ENCODE measurements at regions not wholly inside any gene's neighbourhood (a gene's known extent, or its start where the extent isn't known, plus 50 kb on each side); places are given as distances from the start of the nearest gene placed in this dataset.

- no peak overlapping the region for H3K4me3 Mint-ChIP-seq
- H3K36me3 Mint-ChIP-seq, result no peaks in the 10 kb centered on the region
- H3K4me1 Mint-ChIP-seq (ENCODE audit: unreplicated experiment), result no peaks in the 10 kb centered on the region
- H3K27me3 Mint-ChIP-seq, result peaks cover 3% of the 10 kb centered on the region
- DNase-seq (ENCODE audit: extremely low spot score, unreplicated experiment), result no peak
- TF ChIP-seq CTCF (conservative IDR thresholded peaks at IDR 0.05), result no peak
- no peaks in the 10 kb centered on the region for H3K9me3 Mint-ChIP-seq
- H3K27ac Mint-ChIP-seq, result no peak overlapping the region
Measured at GRCh38 chr11:86180851-86181250, 63.7 kb upstream of the EED start.

GRCh38 chr11:86180423-86180822 is 64.1 kb upstream of the EED start:
- no peak for TF ChIP-seq CTCF (conservative IDR thresholded peaks at IDR 0.05)
- no peaks in the 10 kb centered on the region for H3K9me3 Mint-ChIP-seq
- peaks cover 3% of the 10 kb centered on the region for H3K27me3 Mint-ChIP-seq
- H3K27ac Mint-ChIP-seq, result no peak overlapping the region
- H3K4me3 Mint-ChIP-seq, result no peak overlapping the region
- DNase-seq (ENCODE audit: extremely low spot score, unreplicated experiment), result no peak
- H3K4me1 Mint-ChIP-seq (ENCODE audit: unreplicated experiment), result no peaks in the 10 kb centered on the region
- no peaks in the 10 kb centered on the region for H3K36me3 Mint-ChIP-seq

GRCh38 chr11:86179646-86180064 is 64.9 kb upstream of the EED start:
- Mint-ChIP-seq H3K9me3 (no peaks in the 10 kb centered on the region), H3K4me3 (no peak overlapping the region), H3K36me3 (no peaks in the 10 kb centered on the region), H3K27ac (no peak overlapping the region), H3K27me3 (peaks cover 3% of the 10 kb centered on the region), H3K4me1 (ENCODE audit: unreplicated experiment) (peaks cover 3% of the 10 kb centered on the region)
- no peak for TF ChIP-seq CTCF (conservative IDR thresholded peaks at IDR 0.05)
- DNase-seq (ENCODE audit: extremely low spot score, unreplicated experiment), result no peak

GRCh38 chr11:86177302-86177701 is 67.3 kb upstream of the EED start:
- Mint-ChIP-seq H3K9me3 (no peaks in the 10 kb centered on the region), H3K4me1 (ENCODE audit: unreplicated experiment) (peaks cover 3% of the 10 kb centered on the region)

GRCh38 chr11:86176165-86176884 is 68.2 kb upstream of the EED start:
- Mint-ChIP-seq H3K27me3 (peaks cover 3% of the 10 kb centered on the region), H3K27ac (no peak overlapping the region), H3K4me3 (no peak overlapping the region), H3K9me3 (no peaks in the 10 kb centered on the region), H3K36me3 (no peaks in the 10 kb centered on the region), H3K4me1 (ENCODE audit: unreplicated experiment) (peaks cover 3% of the 10 kb centered on the region)
- no peak for DNase-seq (ENCODE audit: extremely low spot score, unreplicated experiment)
- TF ChIP-seq CTCF (conservative IDR thresholded peaks at IDR 0.05), result no peak

More at GRCh38 chr11:86177302-86177701, 67.3 kb upstream of the EED start:
- no peak overlapping the region for H3K27ac Mint-ChIP-seq
- H3K27me3 Mint-ChIP-seq, result peaks cover 3% of the 10 kb centered on the region
- DNase-seq (ENCODE audit: extremely low spot score, unreplicated experiment), result no peak
- no peak overlapping the region for H3K4me3 Mint-ChIP-seq
- TF ChIP-seq CTCF (conservative IDR thresholded peaks at IDR 0.05), result no peak
- no peaks in the 10 kb centered on the region for H3K36me3 Mint-ChIP-seq

Measured in type B pancreatic cell (in vitro differentiated cells).